Astrocyte (in vitro differentiated cells and primary cell): ENCODE measurements at regions not wholly inside any gene's neighbourhood (a gene's known extent, or its start where the extent isn't known, plus 50 kb on each side); places are given as distances from the start of the nearest gene placed in this dataset.

Experiments used
- DNase-seq: peaks from one replicate; pipeline ENCODE4 v3.0.0-alpha.2; 2010; ENCODE audit warnings: low read depth
- FAIRE-seq: peaks from 2 replicates; lab custom pipeline; 2011; peaks lifted over from hg19 to GRCh38; lab: Jason Lieb, UNC
- H2AFZ ChIP-seq: 2 replicates; pipeline ENCODE4 v1.6.0; 2012; ENCODE audit warnings: low read depth, low read length, inconsistent platforms
- H3K27ac ChIP-seq: 2 replicates; pipeline ENCODE4 v1.5.1; 2011; ENCODE audit warnings: low read depth, low read length, inconsistent platforms
- H3K27me3 ChIP-seq: 2 replicates; pipeline ENCODE4 v1.6.0; 2011; ENCODE audit warnings: low read length, inconsistent platforms; ENCODE audit not compliant: insufficient read depth
- H3K36me3 ChIP-seq: 2 replicates; pipeline ENCODE4 v1.5.1; 2011; ENCODE audit warnings: low read length, inconsistent platforms; ENCODE audit not compliant: insufficient read depth
- H3K4me1 ChIP-seq: 2 replicates; pipeline ENCODE4 v1.5.1; 2011; ENCODE audit warnings: low read length, inconsistent platforms; ENCODE audit not compliant: insufficient read depth
- H3K4me2 ChIP-seq: 2 replicates; pipeline ENCODE4 v1.6.0; 2012; ENCODE audit warnings: low read length, inconsistent platforms
- H3K4me3 ChIP-seq: 2 replicates; pipeline ENCODE4 v1.5.1; 2011; ENCODE audit warnings: low read depth, mild to moderate bottlenecking, low read length, inconsistent platforms; ENCODE audit not compliant: insufficient read depth
- H3K79me2 ChIP-seq: 2 replicates; pipeline ENCODE4 v1.6.0; 2012; ENCODE audit warnings: mild to moderate bottlenecking, low read length, inconsistent platforms; ENCODE audit not compliant: insufficient read depth
- H3K9ac ChIP-seq: 2 replicates; pipeline ENCODE4 v1.6.0; 2012; ENCODE audit warnings: mild to moderate bottlenecking, low read length, inconsistent platforms
- H3K9me3 ChIP-seq: 2 replicates; pipeline ENCODE4 v1.5.1; 2012; ENCODE audit warnings: low read depth, mild to moderate bottlenecking, low read length, inconsistent platforms; ENCODE audit not compliant: insufficient read depth
- H4K20me1 ChIP-seq: 2 replicates; pipeline ENCODE4 v1.6.0; 2012; ENCODE audit warnings: low read length, inconsistent platforms; ENCODE audit not compliant: insufficient read depth
- H3K27ac Mint-ChIP-seq: one replicate; pipeline ENCODE4 v1.8.0; 2021; ENCODE audit warnings: mild to moderate bottlenecking, mixed read lengths; ENCODE audit not compliant: unreplicated experiment
- H3K27me3 Mint-ChIP-seq: one replicate; pipeline ENCODE4 v1.8.0; 2021; ENCODE audit warnings: low read depth, mixed read lengths; ENCODE audit not compliant: unreplicated experiment
- H3K36me3 Mint-ChIP-seq: one replicate; pipeline ENCODE4 v1.8.0; 2021; ENCODE audit warnings: low read depth, mixed read lengths; ENCODE audit not compliant: unreplicated experiment
- H3K4me1 Mint-ChIP-seq: one replicate; pipeline ENCODE4 v1.8.0; 2021; ENCODE audit warnings: low read depth, mixed read lengths; ENCODE audit not compliant: unreplicated experiment
- H3K4me3 Mint-ChIP-seq: one replicate; pipeline ENCODE4 v1.8.0; 2021; ENCODE audit warnings: mild to moderate bottlenecking, moderate library complexity, mixed read lengths; ENCODE audit not compliant: unreplicated experiment
- H3K9me3 Mint-ChIP-seq: one replicate; pipeline ENCODE4 v1.8.0; 2021; ENCODE audit warnings: mild to moderate bottlenecking, mixed read lengths; ENCODE audit not compliant: unreplicated experiment
- EZH2 ChIP-seq: IDR thresholded peaks from 2 replicates; pipeline ENCODE4 v1.6.1; 2012; ENCODE audit warnings: mild to moderate bottlenecking, low read length, inconsistent platforms; ENCODE audit not compliant: insufficient read depth
- TF ChIP-seq, protein P1 (sequence below): IDR thresholded peaks from 2 replicates; pipeline ENCODE4 v1.5.1; 2011; ENCODE audit warnings: low read depth, mild to moderate bottlenecking, inconsistent platforms, low read length, moderate library complexity; ENCODE audit not compliant: insufficient read depth

DNA sequence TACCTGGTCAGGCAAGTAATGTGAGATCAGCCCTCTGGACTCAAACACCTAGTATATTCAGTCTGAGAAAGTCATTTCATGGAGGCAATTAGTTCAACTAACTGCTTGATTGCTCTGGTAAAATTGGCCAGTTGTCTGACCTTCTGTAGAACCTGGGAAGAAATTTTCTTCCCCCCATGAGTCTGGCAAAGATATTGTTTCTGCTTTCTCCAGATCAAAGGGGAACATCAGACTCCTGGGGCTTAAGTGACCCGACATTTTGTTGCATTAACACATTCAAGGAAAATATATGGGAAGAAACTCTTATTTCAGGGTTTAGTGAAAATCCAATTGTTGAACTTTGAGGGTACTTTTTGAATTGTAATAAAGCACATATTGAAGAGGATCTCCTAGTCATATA, 375.1 kb downstream of the SUCLG1 start:
- Mint-ChIP-seq H3K27ac (no peak overlapping the region), H3K27me3 (no peaks in the 10 kb centered on the region), H3K4me3 (no peak overlapping the region), H3K9me3 (no peaks in the 10 kb centered on the region), H3K4me1 (no peaks in the 10 kb centered on the region), H3K36me3 (no peaks in the 10 kb centered on the region)
- Histone ChIP-seq H3K4me3 (no peak overlapping the region), H3K79me2 (no peaks in the 10 kb centered on the region), H3K27ac (no peak overlapping the region), H3K9ac (no peak overlapping the region), H4K20me1 (no peaks in the 10 kb centered on the region), H2AFZ (no peak overlapping the region), H3K4me2 (no peak overlapping the region), H3K4me1 (no peaks in the 10 kb centered on the region), H3K36me3 (no peaks in the 10 kb centered on the region), H3K9me3 (peaks cover 4% of the 10 kb centered on the region), H3K27me3 (no peaks in the 10 kb centered on the region)
- DNase-seq (no peak), FAIRE-seq (no peak)
- TF ChIP-seq, protein P1, sequence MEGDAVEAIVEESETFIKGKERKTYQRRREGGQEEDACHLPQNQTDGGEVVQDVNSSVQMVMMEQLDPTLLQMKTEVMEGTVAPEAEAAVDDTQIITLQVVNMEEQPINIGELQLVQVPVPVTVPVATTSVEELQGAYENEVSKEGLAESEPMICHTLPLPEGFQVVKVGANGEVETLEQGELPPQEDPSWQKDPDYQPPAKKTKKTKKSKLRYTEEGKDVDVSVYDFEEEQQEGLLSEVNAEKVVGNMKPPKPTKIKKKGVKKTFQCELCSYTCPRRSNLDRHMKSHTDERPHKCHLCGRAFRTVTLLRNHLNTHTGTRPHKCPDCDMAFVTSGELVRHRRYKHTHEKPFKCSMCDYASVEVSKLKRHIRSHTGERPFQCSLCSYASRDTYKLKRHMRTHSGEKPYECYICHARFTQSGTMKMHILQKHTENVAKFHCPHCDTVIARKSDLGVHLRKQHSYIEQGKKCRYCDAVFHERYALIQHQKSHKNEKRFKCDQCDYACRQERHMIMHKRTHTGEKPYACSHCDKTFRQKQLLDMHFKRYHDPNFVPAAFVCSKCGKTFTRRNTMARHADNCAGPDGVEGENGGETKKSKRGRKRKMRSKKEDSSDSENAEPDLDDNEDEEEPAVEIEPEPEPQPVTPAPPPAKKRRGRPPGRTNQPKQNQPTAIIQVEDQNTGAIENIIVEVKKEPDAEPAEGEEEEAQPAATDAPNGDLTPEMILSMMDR, result no peak
- TF ChIP-seq EZH2, result no peak

- no peak for FAIRE-seq
- H3K9me3 Mint-ChIP-seq, result no peaks in the 10 kb centered on the region
Observed at GRCh38 chr2:84078471-84078870, 380.6 kb downstream of the SUCLG1 start.

DNA sequence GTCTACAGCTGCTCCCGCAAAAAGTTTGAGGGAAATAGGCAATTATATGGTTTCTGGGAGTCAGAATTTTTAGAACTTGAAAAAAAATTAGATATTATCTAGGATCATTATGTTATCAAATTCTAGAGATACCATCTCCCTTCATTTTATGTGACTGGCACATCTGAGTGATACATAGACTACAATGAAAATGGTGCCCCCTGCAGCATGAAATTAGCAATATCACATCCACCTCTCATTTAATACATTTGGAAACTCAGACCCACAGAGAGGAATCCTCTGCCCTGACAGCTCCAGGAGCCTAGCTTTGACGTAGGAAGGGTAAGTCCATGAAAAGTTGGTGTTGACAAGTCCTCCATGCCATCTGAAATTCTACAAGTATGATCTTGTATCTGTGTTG, 381.6 kb downstream of the SUCLG1 start:
- H3K27me3 ChIP-seq, result no peaks in the 10 kb centered on the region
- no peak for DNase-seq
- TF ChIP-seq, protein P1, result peak; percentile 26
- TF ChIP-seq EZH2, result no peak

More at GRCh38 chr2:84078471-84078870, 380.6 kb downstream of the SUCLG1 start:
- Histone ChIP-seq H3K79me2 (no peaks in the 10 kb centered on the region), H3K36me3 (no peaks in the 10 kb centered on the region), H3K4me3 (no peak overlapping the region), H3K9ac (no peak overlapping the region), H3K4me1 (no peaks in the 10 kb centered on the region), H3K27ac (no peak overlapping the region), H2AFZ (no peak overlapping the region), H4K20me1 (no peaks in the 10 kb centered on the region), H3K27me3 (no peaks in the 10 kb centered on the region), H3K9me3 (peaks cover 4% of the 10 kb centered on the region), H3K4me2 (no peak overlapping the region)
- Mint-ChIP-seq H3K36me3 (no peaks in the 10 kb centered on the region), H3K4me1 (no peaks in the 10 kb centered on the region), H3K4me3 (no peak overlapping the region), H3K27ac (no peak overlapping the region), H3K27me3 (peaks cover 1% of the 10 kb centered on the region)
- no peak for TF ChIP-seq EZH2
- TF ChIP-seq, protein P1, result no peak
- DNase-seq, result no peak

More for the DNA sequence above, 381.6 kb downstream of the SUCLG1 start:
- no peaks in the 10 kb centered on the region for H3K79me2 ChIP-seq
- no peaks in the 10 kb centered on the region for H3K36me3 Mint-ChIP-seq
- H3K9ac ChIP-seq, result no peak overlapping the region
- H3K36me3 ChIP-seq, result no peaks in the 10 kb centered on the region
- no peak for FAIRE-seq
- peaks cover 2% of the 10 kb centered on the region for H3K27me3 Mint-ChIP-seq
- no peaks in the 10 kb centered on the region for H3K4me1 Mint-ChIP-seq
- no peak overlapping the region for H2AFZ ChIP-seq
- no peaks in the 10 kb centered on the region for H3K9me3 Mint-ChIP-seq
- H3K4me3 ChIP-seq, result no peak overlapping the region
- H3K27ac ChIP-seq, result no peak overlapping the region
- H3K4me1 ChIP-seq, result no peaks in the 10 kb centered on the region
- H4K20me1 ChIP-seq, result no peaks in the 10 kb centered on the region
- no peak overlapping the region for H3K4me3 Mint-ChIP-seq
- peaks cover under 1% of the 10 kb centered on the region for H3K9me3 ChIP-seq
- H3K4me2 ChIP-seq, result no peak overlapping the region
- no peak overlapping the region for H3K27ac Mint-ChIP-seq
